Vagina (tissue), 2 donors: ENCODE measurements at regions not wholly inside any gene's neighbourhood (a gene's known extent, or its start where the extent isn't known, plus 50 kb on each side); places are given as distances from the start of the nearest gene placed in this dataset.
"Not testable (repeated sequence)": the region's sequence is repeated elsewhere in the genome, so short reads cannot be mapped to it uniquely, and the experiment has no call there.

ENCODE experiments used
- CTCF ChIP-seq, 3 experiments: fragments of 450-650 bp in 2 of 3; fragments of 200-600 bp in 1 of 3; sonication (generic) in 1 of 3; IDR thresholded peaks; one replicate each; pipeline ENCODE4 v1.5.1; 2017 to 2019; ENCODE audit warnings: antibody characterized with exemption in 3 of 3, mild to moderate bottlenecking in 2 of 3, moderate library complexity in 2 of 3
- POLR2A ChIP-seq, 2 donors: fragments of 450-650 bp; IDR thresholded peaks; one replicate each; pipeline ENCODE4 v1.6.1; 2017; ENCODE audit warnings: antibody characterized with exemption in 2 of 2, mild to moderate bottlenecking in 2 of 2, moderate library complexity in 2 of 2
- POLR2AphosphoS5 ChIP-seq, 2 donors: sonication (generic); formaldehyde crosslinking; IDR thresholded peaks; one replicate each; pipeline ENCODE4 v1.9.0; 2017; ENCODE audit warnings: antibody characterized with exemption in 2 of 2, mild to moderate bottlenecking in 2 of 2, low read depth in 1 of 2; ENCODE audit not compliant: insufficient read depth in 1 of 2

GRCh38 chr3:112755046-112755445 lies 91.6 kb downstream of the CD200R1L start:
- not testable (repeated sequence) for TF ChIP-seq POLR2AphosphoS5 (IDR thresholded peaks at IDR 0.05; ENCODE audit: insufficient read depth in 1 of 2, low read depth in 1 of 2); POLR2A (IDR thresholded peaks at IDR 0.05); CTCF (IDR thresholded peaks at IDR 0.05)
